Prostate gland (tissue), 2 donors: ENCODE measurements at regions not wholly inside any gene's neighbourhood (a gene's known extent, or its start where the extent isn't known, plus 50 kb on each side); places are given as distances from the start of the nearest gene placed in this dataset.

Source experiments
- DNase-seq: peaks from one replicate; pipeline ENCODE4 v3.0.0-alpha.2; 2019; ENCODE audit warnings: low spot score
- H3K27ac ChIP-seq, 2 donors: fragments of 200-600 bp; sonication (generic); 2 replicates each; pipeline ENCODE4 v1.5.1; 2017 to 2019
- H3K27me3 ChIP-seq: fragments of 200-600 bp; sonication (generic); replicated peaks from 2 replicates; pipeline ENCODE4 v1.5.1; 2019; ENCODE audit not compliant: insufficient read depth
- H3K36me3 ChIP-seq, 2 donors: fragments of 200-600 bp; sonication (generic); 1 replicate in 1 of 2; 2 replicates in 1 of 2; pipeline versions ENCODE4 v1.5.1 to v1.8.1; 2017 to 2019
- H3K4me1 ChIP-seq: fragments of 200-600 bp; sonication (generic); replicated peaks from 2 replicates; pipeline ENCODE4 v1.5.1; 2019
- H3K4me3 ChIP-seq, 2 donors: fragments of 200-600 bp; sonication (generic); 2 replicates each; pipeline ENCODE4 v1.5.1; 2017 to 2019
- H3K9me3 ChIP-seq: fragments of 200-600 bp; sonication (generic); 2 replicates; pipeline ENCODE4 v1.5.1; 2017
- POLR2A ChIP-seq: fragments of 450-650 bp; IDR thresholded peaks from one replicate; pipeline ENCODE4 v1.6.1; 2016; ENCODE audit warnings: antibody characterized with exemption, mild to moderate bottlenecking
- POLR2AphosphoS5 ChIP-seq: sonication (generic); formaldehyde crosslinking; IDR thresholded peaks from one replicate; pipeline ENCODE4 v1.6.1; 2017; ENCODE audit warnings: antibody characterized with exemption
- WGBS: methylation state at CpG from one replicate; pipeline ENCODE4 v1.1.5; 2018; 5-methylcytosine and 5-hydroxymethylcytosine counted together
- intact Hi-C: fragments of 100-400 bp; cut with DNase I; formaldehyde crosslinking; loops from one replicate; pipeline ENCODE4 v1.14.2; 2022
- TF ChIP-seq, protein P1 (sequence below), 4 experiments: fragments of 200-600 bp in 2 of 4; fragments of 450-650 bp in 2 of 4; sonication (generic) in 2 of 4; IDR thresholded peaks; 1 replicate in 3 of 4; 2 replicates in 1 of 4; pipeline ENCODE4 v1.5.1; 2016 to 2019; ENCODE audit warnings: antibody characterized with exemption in 4 of 4, mild to moderate bottlenecking in 2 of 4, moderate library complexity in 2 of 4

DNA sequence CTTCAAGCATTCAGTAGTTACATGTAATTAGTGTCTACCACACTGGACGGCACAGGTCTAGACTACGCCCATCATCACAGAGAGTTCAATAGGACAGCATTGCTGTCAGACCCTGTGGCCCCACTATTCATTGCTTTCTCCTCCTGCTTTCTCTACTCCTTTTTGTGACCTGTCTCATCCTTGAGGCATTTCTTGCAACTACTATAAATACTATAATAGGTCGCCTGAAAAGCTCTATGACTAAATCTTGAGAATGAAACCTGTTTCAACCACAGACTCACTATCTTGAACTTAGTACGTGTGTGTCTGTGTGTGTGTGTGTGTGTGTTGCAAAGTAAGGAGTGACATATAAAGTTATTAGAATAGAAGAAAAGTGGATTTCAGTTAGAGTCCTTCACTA, 252.9 kb upstream of the KLF3 start:
- TF ChIP-seq POLR2AphosphoS5 (no peak), POLR2A (no peak)
- TF ChIP-seq, protein P1, sequence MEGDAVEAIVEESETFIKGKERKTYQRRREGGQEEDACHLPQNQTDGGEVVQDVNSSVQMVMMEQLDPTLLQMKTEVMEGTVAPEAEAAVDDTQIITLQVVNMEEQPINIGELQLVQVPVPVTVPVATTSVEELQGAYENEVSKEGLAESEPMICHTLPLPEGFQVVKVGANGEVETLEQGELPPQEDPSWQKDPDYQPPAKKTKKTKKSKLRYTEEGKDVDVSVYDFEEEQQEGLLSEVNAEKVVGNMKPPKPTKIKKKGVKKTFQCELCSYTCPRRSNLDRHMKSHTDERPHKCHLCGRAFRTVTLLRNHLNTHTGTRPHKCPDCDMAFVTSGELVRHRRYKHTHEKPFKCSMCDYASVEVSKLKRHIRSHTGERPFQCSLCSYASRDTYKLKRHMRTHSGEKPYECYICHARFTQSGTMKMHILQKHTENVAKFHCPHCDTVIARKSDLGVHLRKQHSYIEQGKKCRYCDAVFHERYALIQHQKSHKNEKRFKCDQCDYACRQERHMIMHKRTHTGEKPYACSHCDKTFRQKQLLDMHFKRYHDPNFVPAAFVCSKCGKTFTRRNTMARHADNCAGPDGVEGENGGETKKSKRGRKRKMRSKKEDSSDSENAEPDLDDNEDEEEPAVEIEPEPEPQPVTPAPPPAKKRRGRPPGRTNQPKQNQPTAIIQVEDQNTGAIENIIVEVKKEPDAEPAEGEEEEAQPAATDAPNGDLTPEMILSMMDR (IDR thresholded peaks at IDR 0.05): no peak
- WGBS: 87% methylated on average over 4 of the region's 4 CpGs
- no peaks in the 10 kb centered on the region for H3K9me3 ChIP-seq
- no peak overlapping the region for H3K27ac ChIP-seq
- no peaks in the 10 kb centered on the region for H3K36me3 ChIP-seq
- H3K4me1 ChIP-seq: no peaks in the 10 kb centered on the region
- H3K4me3 ChIP-seq: no peak overlapping the region
- no peaks in the 10 kb centered on the region for H3K27me3 ChIP-seq
- no peak for DNase-seq
- intact Hi-C loops: no loop called here

DNA sequence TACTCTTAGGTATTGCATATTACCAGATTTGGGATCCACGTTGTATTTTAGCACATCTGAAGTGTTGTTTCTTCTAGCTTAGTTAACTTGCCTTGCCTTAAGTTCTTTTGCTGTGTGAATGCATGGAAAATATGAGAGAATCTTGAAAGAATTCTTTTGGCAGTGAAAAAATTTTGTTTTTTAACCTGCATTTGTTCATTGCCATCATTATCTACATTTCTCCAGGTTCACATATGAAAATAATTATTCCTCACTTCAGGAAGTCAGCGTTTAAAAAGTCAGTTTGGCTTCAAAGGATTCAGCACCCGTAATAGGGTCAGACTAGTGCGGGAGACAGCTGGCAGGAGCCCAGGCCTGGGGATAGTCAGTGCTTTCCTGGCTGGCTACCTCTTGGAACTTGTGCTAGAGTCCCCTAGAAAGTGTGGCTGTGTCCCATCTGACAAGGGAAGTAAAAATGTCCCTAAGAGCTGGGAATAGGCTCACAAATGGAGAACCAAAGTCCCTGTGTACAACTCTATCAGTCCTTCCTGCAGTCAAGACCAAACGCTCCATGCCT, 251.9 kb upstream of the KLF3 start:
- 72% methylated on average over 5 of the region's 5 CpGs for WGBS
- H3K36me3 ChIP-seq: no peaks in the 10 kb centered on the region
- TF ChIP-seq POLR2AphosphoS5 (no peak), POLR2A (no peak)
- TF ChIP-seq, protein P1 (IDR thresholded peaks at IDR 0.05): no peak
- no peaks in the 10 kb centered on the region for H3K4me1 ChIP-seq
- no peak for DNase-seq
- no peak overlapping the region for H3K27ac ChIP-seq
- no peaks in the 10 kb centered on the region for H3K27me3 ChIP-seq
- no peaks in the 10 kb centered on the region for H3K9me3 ChIP-seq
- H3K4me3 ChIP-seq: no peak overlapping the region
- intact Hi-C loops: no loop called here

DNA sequence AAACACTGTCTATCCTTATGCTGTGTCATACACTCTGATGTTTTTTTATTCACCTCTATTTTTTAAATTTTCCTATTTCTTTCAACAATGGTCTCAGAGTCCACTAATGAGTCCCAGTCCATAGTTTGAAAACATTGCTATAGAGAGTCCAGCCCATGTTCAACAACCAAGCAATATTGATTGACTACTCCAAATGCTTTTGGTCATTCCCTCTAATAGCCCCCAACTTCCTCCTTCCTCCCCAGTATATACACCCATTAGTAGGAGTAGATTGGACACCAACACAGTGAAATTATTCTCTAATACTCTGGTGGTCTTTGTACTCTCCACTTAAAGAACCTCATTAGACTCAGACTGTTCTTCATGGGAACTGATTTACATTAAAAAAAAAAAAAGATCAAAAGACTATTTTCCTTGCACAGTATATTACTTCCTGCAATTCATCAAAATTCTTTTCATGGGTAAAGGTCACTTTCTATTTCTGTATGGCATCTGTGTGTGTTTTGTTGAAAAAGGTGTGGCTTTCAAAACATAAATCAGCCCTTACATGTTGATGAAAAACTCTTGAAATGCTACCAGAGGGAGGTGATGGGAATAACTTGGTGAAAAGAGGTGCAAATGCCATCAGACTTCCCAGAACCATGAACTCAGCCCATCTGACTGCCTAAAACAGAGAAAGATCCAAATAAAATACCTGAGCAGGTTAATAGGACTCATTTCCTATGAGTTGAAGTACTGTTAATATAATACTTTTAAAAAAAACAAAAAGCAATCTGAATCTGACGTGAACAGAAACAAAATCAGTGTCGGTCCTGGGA, 250.3 kb upstream of the KLF3 start:
- no peak for DNase-seq
- intact Hi-C loops: no loop called here
- Histone ChIP-seq H3K4me1 (no peaks in the 10 kb centered on the region), H3K27ac (no peak overlapping the region), H3K9me3 (no peaks in the 10 kb centered on the region), H3K36me3 (no peaks in the 10 kb centered on the region), H3K4me3 (no peak overlapping the region), H3K27me3 (no peaks in the 10 kb centered on the region)
- TF ChIP-seq, protein P1 (IDR thresholded peaks at IDR 0.05): no peak
- TF ChIP-seq POLR2A (no peak), POLR2AphosphoS5 (no peak)
- 85% methylated on average over 2 of the region's 2 CpGs for WGBS

DNA sequence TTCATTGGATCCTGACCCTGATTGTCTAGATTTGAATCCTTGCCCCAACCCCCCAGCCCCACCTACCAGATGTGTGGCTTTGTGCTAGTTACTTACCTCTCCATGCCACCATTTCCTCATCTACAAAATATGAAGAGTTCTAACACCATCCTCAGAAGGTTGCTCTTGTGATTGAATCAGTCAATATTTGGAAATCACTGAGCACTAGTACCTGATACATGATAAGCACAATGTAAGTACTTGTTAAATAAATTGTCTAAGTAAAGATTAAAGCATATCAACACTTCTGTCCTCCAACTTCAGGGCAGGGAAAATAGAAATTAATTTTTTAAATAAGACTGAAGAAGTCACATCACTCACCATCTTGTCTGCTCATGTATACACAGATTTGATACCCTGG, 249.6 kb upstream of the KLF3 start:
- TF ChIP-seq POLR2A (no peak), POLR2AphosphoS5 (no peak)
- TF ChIP-seq, protein P1 (IDR thresholded peaks at IDR 0.05): no peak
- intact Hi-C loops: no loop called here
- Histone ChIP-seq H3K4me1 (no peaks in the 10 kb centered on the region), H3K4me3 (no peak overlapping the region), H3K27me3 (no peaks in the 10 kb centered on the region), H3K27ac (no peak overlapping the region), H3K9me3 (no peaks in the 10 kb centered on the region), H3K36me3 (no peaks in the 10 kb centered on the region)
- DNase-seq: no peak

DNA sequence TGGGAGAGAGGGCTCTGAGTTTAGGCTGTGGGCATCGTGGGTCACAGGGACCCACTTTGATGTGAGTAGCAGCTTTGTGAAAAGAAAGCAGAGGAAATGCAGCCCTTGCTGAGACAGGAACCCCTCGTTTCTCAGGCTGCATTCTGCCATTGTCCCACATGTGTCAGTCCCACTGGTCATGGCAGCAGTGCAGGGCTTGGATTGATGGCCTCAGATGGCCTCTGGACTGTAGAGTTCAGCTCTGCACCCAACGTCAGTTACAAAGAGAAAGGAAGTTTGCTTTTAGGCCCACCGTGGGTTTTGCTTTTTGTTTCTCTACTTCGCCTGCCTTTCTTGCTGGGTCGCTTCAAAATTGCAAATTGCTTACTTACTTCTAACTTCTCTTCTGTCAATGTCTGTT, 248.3 kb upstream of the KLF3 start:
- no peak overlapping the region for H3K4me3 ChIP-seq
- no peaks in the 10 kb centered on the region for H3K27me3 ChIP-seq
- no peak for DNase-seq
- no peaks in the 10 kb centered on the region for H3K4me1 ChIP-seq
- H3K9me3 ChIP-seq: no peaks in the 10 kb centered on the region
- intact Hi-C loops: no loop called here
- TF ChIP-seq POLR2AphosphoS5 (no peak), POLR2A (no peak)
- TF ChIP-seq, protein P1 (IDR thresholded peaks at IDR 0.05): no peak
- H3K36me3 ChIP-seq: no peaks in the 10 kb centered on the region
- no peak overlapping the region for H3K27ac ChIP-seq
- WGBS: 82% methylated on average over 6 of the region's 6 CpGs
